Transverse colon (tissue), 4 donors: ENCODE measurements at regions not wholly inside any gene's neighbourhood (a gene's known extent, or its start where the extent isn't known, plus 50 kb on each side); places are given as distances from the start of the nearest gene placed in this dataset.
A peak's percentile ranks its signal among the peaks of the same experiment; 100 is the strongest.
"Not testable (repeated sequence)": the region's sequence is repeated elsewhere in the genome, so short reads cannot be mapped to it uniquely, and the experiment has no call there.

Experiments
- DNase-seq: peaks from one replicate; pipeline ENCODE4 v3.0.0-alpha.2; 2019
- H3K27ac ChIP-seq, 4 donors: fragments of 200-600 bp; sonication (generic); 2 replicates each; pipeline ENCODE4 v1.5.1; 2016 to 2018; ENCODE audit warnings: inconsistent platforms in 4 of 4
- H3K27me3 ChIP-seq: fragments of 200-600 bp; sonication (generic); 2 replicates; pipeline ENCODE4 v1.5.1; 2017; ENCODE audit warnings: inconsistent platforms
- H3K36me3 ChIP-seq, 4 donors: fragments of 200-600 bp; sonication (generic); 2 replicates each; pipeline ENCODE4 v1.5.1; 2017 to 2019; ENCODE audit warnings: inconsistent platforms in 4 of 4
- H3K4me1 ChIP-seq, 4 donors: fragments of 200-600 bp; sonication (generic); 2 replicates each; pipeline ENCODE4 v1.5.1; 2017 to 2020; ENCODE audit warnings: inconsistent platforms in 4 of 4
- H3K4me3 ChIP-seq, 4 donors: fragments of 200-600 bp; sonication (generic); 1 replicate in 1 of 4; 2 replicates in 3 of 4; pipeline versions ENCODE4 v1.5.1 to v1.6.1; 2017 to 2019; ENCODE audit warnings: inconsistent platforms in 4 of 4
- H3K9me3 ChIP-seq, 2 donors: fragments of 200-600 bp; sonication (generic); 2 replicates each; pipeline ENCODE4 v1.5.1; 2017 to 2019; ENCODE audit warnings: inconsistent platforms in 2 of 2
- CTCF ChIP-seq, 5 experiments: fragments of 200-600 bp in 3 of 5; fragments of 450-650 bp in 2 of 5; sonication (generic) in 3 of 5; IDR thresholded peaks; 1 replicate in 2 of 5; 2 replicates in 3 of 5; pipeline ENCODE4 v1.5.1; 2016 to 2017; ENCODE audit warnings: antibody characterized with exemption in 5 of 5, inconsistent platforms in 3 of 5, mild to moderate bottlenecking in 2 of 5, moderate library complexity in 1 of 5
- EP300 ChIP-seq: sonication (generic); formaldehyde crosslinking; IDR thresholded peaks from one replicate; pipeline ENCODE4 v1.6.1; 2017; ENCODE audit warnings: antibody characterized with exemption, low read depth
- POLR2A ChIP-seq: fragments of 450-650 bp; IDR thresholded peaks from one replicate; pipeline ENCODE4 v1.6.1; 2016; ENCODE audit warnings: antibody characterized with exemption, mild to moderate bottlenecking, moderate library complexity
- POLR2AphosphoS5 ChIP-seq, 3 donors: sonication (generic); formaldehyde crosslinking; IDR thresholded peaks; one replicate each; pipeline ENCODE4 v1.6.1; 2016; ENCODE audit warnings: antibody characterized with exemption in 3 of 3
- whole genome bisulfite sequencing, 2 donors: methylation state at CpG; one replicate each; pipeline ENCODE4 v1.1.5; 2018; ENCODE audit warnings: low coverage in 1 of 2; 5-methylcytosine and 5-hydroxymethylcytosine counted together
- in situ Hi-C, 4 donors: fragments of 200-750 bp; cut with MboI; loops; one replicate each; pipeline versions ENCODE4 v1.15.0 to v1.15.1; 2017; ENCODE audit warnings: low sequenced_read_pairs in 3 of 4, low pct_ligation_motif_present in 1 of 4, low pct_unique_long_range_greater_than_20kb in 1 of 4
- intact Hi-C: fragments of 100-400 bp; cut with DNase I; formaldehyde crosslinking; loops from one replicate; pipeline ENCODE4 v1.15.1; 2023; ENCODE audit warnings: low total_unique reads

- intact Hi-C loops (no loop called here), in situ Hi-C loops (no loop called here)
- Histone ChIP-seq H3K4me3 (peak overlapping the region in 3 of 4 donors; percentile 29 to 50 (median 35)), H3K36me3 (no peaks in the 10 kb centered on the region), H3K4me1 (peaks cover 0 to 13% (median 6%) of the 10 kb centered on the region in 4 donors), H3K27me3 (peaks cover 44% of the 10 kb centered on the region), H3K27ac (no peak overlapping the region), H3K9me3 (no peaks in the 10 kb centered on the region)
- no peak for DNase-seq
- TF ChIP-seq EP300, result no peak
- no peak for TF ChIP-seq POLR2A
- TF ChIP-seq CTCF (IDR thresholded peaks at IDR 0.05), result no peak
- TF ChIP-seq POLR2AphosphoS5 (IDR thresholded peaks at IDR 0.05), result no peak
- WGBS, 2 donors, result 62 to 97% methylated on average over 12 to 86 of the region's 86 CpGs
Observed at GRCh38 chr7:66505531-66506451, 122.9 kb upstream of the KCTD7 start.

- H3K9me3 ChIP-seq, H3K27ac ChIP-seq, H3K36me3 ChIP-seq, in situ Hi-C loops, intact Hi-C loops, DNase-seq: not testable (repeated sequence)
- Histone ChIP-seq H3K4me1 (peaks cover 0 to 13% (median 6%) of the 10 kb centered on the region in 4 donors), H3K27me3 (peaks cover 44% of the 10 kb centered on the region), H3K4me3 (peak overlapping the region in 2 of 4 donors; percentile 35 to 50)
- 73 to 89% methylated on average over 3 to 10 of the region's 10 CpGs for WGBS, 2 donors
Observed at GRCh38 chr7:66506703-66507102, 122.0 kb upstream of the KCTD7 start.

GRCh38 chr7:66507764-66508296 is 120.9 kb upstream of the KCTD7 start:
- Histone ChIP-seq H3K27me3 (peaks cover 44% of the 10 kb centered on the region), H3K36me3 (no peaks in the 10 kb centered on the region), H3K9me3 (no peaks in the 10 kb centered on the region), H3K27ac (no peak overlapping the region), H3K4me1 (peaks cover 0 to 13% (median 6%) of the 10 kb centered on the region in 4 donors), H3K4me3 (no peak overlapping the region)
- WGBS, 2 donors, result 79 to 84% methylated on average over 6 to 9 of the region's 9 CpGs
- in situ Hi-C loops (no loop called here), intact Hi-C loops (no loop called here)
- TF ChIP-seq EP300, result no peak
- no peak for TF ChIP-seq CTCF (IDR thresholded peaks at IDR 0.05)
- no peak for TF ChIP-seq POLR2AphosphoS5 (IDR thresholded peaks at IDR 0.05)
- TF ChIP-seq POLR2A, result no peak
- DNase-seq, result no peak

- H3K27me3 ChIP-seq, result peaks cover 44% of the 10 kb centered on the region
- intact Hi-C loops (no loop called here), in situ Hi-C loops (no loop called here)
- no peak overlapping the region for H3K27ac ChIP-seq
- no peak overlapping the region for H3K4me3 ChIP-seq
- H3K36me3 ChIP-seq, result no peaks in the 10 kb centered on the region
- no peaks in the 10 kb centered on the region for H3K9me3 ChIP-seq
- DNase-seq, result no peak
- peaks cover 0 to 13% (median 6%) of the 10 kb centered on the region in 4 donors for H3K4me1 ChIP-seq
- TF ChIP-seq POLR2AphosphoS5 (IDR thresholded peaks at IDR 0.05) (no peak), POLR2A (no peak), EP300 (no peak), CTCF (IDR thresholded peaks at IDR 0.05) (no peak)
Observed at GRCh38 chr7:66508431-66508830, 120.2 kb upstream of the KCTD7 start.
